Transverse colon (tissue), 4 donors: ENCODE measurements at regions not wholly inside any gene's neighbourhood (a gene's known extent, or its start where the extent isn't known, plus 50 kb on each side); places are given as distances from the start of the nearest gene placed in this dataset.

ENCODE experiments used
- DNase-seq: peaks from one replicate; pipeline ENCODE4 v3.0.0-alpha.2; 2019
- H3K27ac ChIP-seq, 4 donors: fragments of 200-600 bp; sonication (generic); 2 replicates each; pipeline ENCODE4 v1.5.1; 2016 to 2018; ENCODE audit warnings: inconsistent platforms in 4 of 4
- H3K27me3 ChIP-seq: fragments of 200-600 bp; sonication (generic); 2 replicates; pipeline ENCODE4 v1.5.1; 2017; ENCODE audit warnings: inconsistent platforms
- H3K36me3 ChIP-seq, 4 donors: fragments of 200-600 bp; sonication (generic); 2 replicates each; pipeline ENCODE4 v1.5.1; 2017 to 2019; ENCODE audit warnings: inconsistent platforms in 4 of 4
- H3K4me1 ChIP-seq, 4 donors: fragments of 200-600 bp; sonication (generic); 2 replicates each; pipeline ENCODE4 v1.5.1; 2017 to 2020; ENCODE audit warnings: inconsistent platforms in 4 of 4
- H3K4me3 ChIP-seq, 4 donors: fragments of 200-600 bp; sonication (generic); 1 replicate in 1 of 4; 2 replicates in 3 of 4; pipeline versions ENCODE4 v1.5.1 to v1.6.1; 2017 to 2019; ENCODE audit warnings: inconsistent platforms in 4 of 4
- H3K9me3 ChIP-seq, 2 donors: fragments of 200-600 bp; sonication (generic); 2 replicates each; pipeline ENCODE4 v1.5.1; 2017 to 2019; ENCODE audit warnings: inconsistent platforms in 2 of 2
- CTCF ChIP-seq, 5 experiments: fragments of 200-600 bp in 3 of 5; fragments of 450-650 bp in 2 of 5; sonication (generic) in 3 of 5; IDR thresholded peaks; 1 replicate in 2 of 5; 2 replicates in 3 of 5; pipeline ENCODE4 v1.5.1; 2016 to 2017; ENCODE audit warnings: antibody characterized with exemption in 5 of 5, inconsistent platforms in 3 of 5, mild to moderate bottlenecking in 2 of 5, moderate library complexity in 1 of 5
- EP300 ChIP-seq: sonication (generic); formaldehyde crosslinking; IDR thresholded peaks from one replicate; pipeline ENCODE4 v1.6.1; 2017; ENCODE audit warnings: antibody characterized with exemption, low read depth
- POLR2A ChIP-seq: fragments of 450-650 bp; IDR thresholded peaks from one replicate; pipeline ENCODE4 v1.6.1; 2016; ENCODE audit warnings: antibody characterized with exemption, mild to moderate bottlenecking, moderate library complexity
- POLR2AphosphoS5 ChIP-seq, 3 donors: sonication (generic); formaldehyde crosslinking; IDR thresholded peaks; one replicate each; pipeline ENCODE4 v1.6.1; 2016; ENCODE audit warnings: antibody characterized with exemption in 3 of 3
- WGBS, 2 donors: methylation state at CpG; one replicate each; pipeline ENCODE4 v1.1.5; 2018; ENCODE audit warnings: low coverage in 1 of 2; 5-methylcytosine and 5-hydroxymethylcytosine counted together
- in situ Hi-C, 4 donors: fragments of 200-750 bp; cut with MboI; loops; one replicate each; pipeline versions ENCODE4 v1.15.0 to v1.15.1; 2017; ENCODE audit warnings: low sequenced_read_pairs in 3 of 4, low pct_ligation_motif_present in 1 of 4, low pct_unique_long_range_greater_than_20kb in 1 of 4
- intact Hi-C: fragments of 100-400 bp; cut with DNase I; formaldehyde crosslinking; loops from one replicate; pipeline ENCODE4 v1.15.1; 2023; ENCODE audit warnings: low total_unique reads

GRCh38 chr6:166861961-166862286 lies 94.4 kb downstream of the RNASET2 start:
- Histone ChIP-seq H3K36me3 (no peaks in the 10 kb centered on the region), H3K9me3 (no peaks in the 10 kb centered on the region), H3K27ac (peak overlapping the region in 1 of 4 donors; percentile 45), H3K27me3 (peaks cover 43% of the 10 kb centered on the region), H3K4me3 (peak overlapping the region; percentile 32 to 64 (median 46)), H3K4me1 (peaks cover 0 to 13% (median 8%) of the 10 kb centered on the region in 4 donors)
- TF ChIP-seq POLR2A: no peak
- no peak for TF ChIP-seq EP300
- no peak for TF ChIP-seq POLR2AphosphoS5 (IDR thresholded peaks at IDR 0.05)
- TF ChIP-seq CTCF (IDR thresholded peaks at IDR 0.05): no peak
- intact Hi-C loops: no loop called here
- in situ Hi-C loops: no loop called here
- DNase-seq: no peak
- WGBS, 2 donors: 3 to 7% methylated on average over 3 to 11 of the region's 11 CpGs

- H3K4me1 ChIP-seq: peaks cover 0 to 13% (median 8%) of the 10 kb centered on the region in 4 donors
- WGBS, 2 donors: 54 to 75% methylated on average over 4 to 5 of the region's 5 CpGs
- in situ Hi-C loops: no loop called here
- H3K4me3 ChIP-seq: no peak overlapping the region
- H3K27ac ChIP-seq: no peak overlapping the region
- TF ChIP-seq EP300: no peak
- no peak for TF ChIP-seq POLR2AphosphoS5 (IDR thresholded peaks at IDR 0.05)
- TF ChIP-seq CTCF (IDR thresholded peaks at IDR 0.05): no peak
- TF ChIP-seq POLR2A: no peak
- H3K9me3 ChIP-seq: no peaks in the 10 kb centered on the region
- H3K36me3 ChIP-seq: no peaks in the 10 kb centered on the region
- intact Hi-C loops: no loop called here
- no peak for DNase-seq
- H3K27me3 ChIP-seq: peaks cover 43% of the 10 kb centered on the region
Observed at GRCh38 chr6:166861304-166861703, 95.0 kb downstream of the RNASET2 start.

GRCh38 chr6:166860392-166860791 lies 96.0 kb downstream of the RNASET2 start:
- peaks cover 0 to 13% (median 8%) of the 10 kb centered on the region in 4 donors for H3K4me1 ChIP-seq
- no peaks in the 10 kb centered on the region for H3K36me3 ChIP-seq
- TF ChIP-seq POLR2AphosphoS5 (IDR thresholded peaks at IDR 0.05) (no peak), POLR2A (no peak), CTCF (IDR thresholded peaks at IDR 0.05) (no peak), EP300 (no peak)
- intact Hi-C loops (no loop called here), in situ Hi-C loops (no loop called here)
- H3K4me3 ChIP-seq: no peak overlapping the region
- 63 to 80% methylated on average over 6 of the region's 6 CpGs for WGBS, 2 donors
- no peak overlapping the region for H3K27ac ChIP-seq
- no peak for DNase-seq
- no peaks in the 10 kb centered on the region for H3K9me3 ChIP-seq
- peaks cover 43% of the 10 kb centered on the region for H3K27me3 ChIP-seq

GRCh38 chr6:166855416-166855815 lies 100.9 kb downstream of the RNASET2 start:
- Histone ChIP-seq H3K36me3 (no peaks in the 10 kb centered on the region), H3K4me3 (no peak overlapping the region), H3K9me3 (no peaks in the 10 kb centered on the region), H3K27me3 (peaks cover 4% of the 10 kb centered on the region), H3K27ac (no peak overlapping the region), H3K4me1 (no peaks in the 10 kb centered on the region)
- intact Hi-C loops (no loop called here), in situ Hi-C loops (no loop called here)
- WGBS, 2 donors: 74 to 83% methylated on average over 1 of the region's 1 CpG
- no peak for DNase-seq
- TF ChIP-seq EP300 (no peak), POLR2AphosphoS5 (IDR thresholded peaks at IDR 0.05) (no peak), CTCF (IDR thresholded peaks at IDR 0.05) (no peak), POLR2A (no peak)
